DOHH2 (cell line): ENCODE measurements at regions not wholly inside any gene's neighbourhood (a gene's known extent, or its start where the extent isn't known, plus 50 kb on each side); places are given as distances from the start of the nearest gene placed in this dataset.

Experiments
- H3F3A ChIP-seq: fragments of 200-600 bp; sonication (generic), shearing (Covaris generic); 2 replicates; pipeline ENCODE4 v1.6.0; 2016; ENCODE audit warnings: antibody characterized with exemption, mild to moderate bottlenecking; ENCODE audit not compliant: control insufficient read depth, insufficient read depth
- H3K27ac ChIP-seq: fragments of 200-600 bp; sonication (generic); 2 replicates; pipeline ENCODE4 v1.5.1; 2014; ENCODE audit warnings: low read depth, mild to moderate bottlenecking, low read length, moderate library complexity
- H3K27me3 ChIP-seq: fragments of 200-600 bp; sonication (generic); 2 replicates; pipeline ENCODE4 v1.6.1; 2014; ENCODE audit warnings: mild to moderate bottlenecking, low read length, mixed read lengths; ENCODE audit not compliant: control insufficient read depth
- H3K36me3 ChIP-seq: fragments of 200-600 bp; sonication (generic); 2 replicates; pipeline ENCODE4 v1.6.1; 2014; ENCODE audit warnings: mild to moderate bottlenecking, low read length, moderate library complexity, mixed read lengths; ENCODE audit not compliant: control insufficient read depth
- H3K4me1 ChIP-seq: fragments of 200-600 bp; sonication (generic); 2 replicates; pipeline ENCODE4 v1.6.1; 2014; ENCODE audit warnings: mild to moderate bottlenecking, low read length, mixed read lengths; ENCODE audit not compliant: control insufficient read depth
- H3K4me2 ChIP-seq: fragments of 200-600 bp; sonication (generic); 2 replicates; pipeline ENCODE4 v1.6.0; 2014; ENCODE audit warnings: mild to moderate bottlenecking, low read length, moderate library complexity
- H3K4me3 ChIP-seq: fragments of 200-600 bp; sonication (generic); 2 replicates; pipeline ENCODE4 v1.5.1; 2014; ENCODE audit warnings: mild to moderate bottlenecking, low read length, mixed read lengths
- H3K79me2 ChIP-seq: fragments of 200-600 bp; sonication (generic); 2 replicates; pipeline ENCODE4 v1.6.1; 2014; ENCODE audit warnings: mild to moderate bottlenecking, low read length, mixed read lengths; ENCODE audit not compliant: control insufficient read depth
- H3K9me2 ChIP-seq: fragments of 200-600 bp; sonication (generic); replicated peaks from 2 replicates; pipeline ENCODE4 v1.6.1; 2014; ENCODE audit warnings: mild to moderate bottlenecking, low read length, mixed read lengths; ENCODE audit not compliant: control insufficient read depth
- H3K9me3 ChIP-seq: fragments of 200-600 bp; sonication (generic); 2 replicates; pipeline ENCODE4 v1.6.1; 2014; ENCODE audit warnings: antibody characterized with exemption, low read length, mixed read lengths; ENCODE audit not compliant: control insufficient read depth, insufficient read depth
- H4K20me1 ChIP-seq: fragments of 200-600 bp; sonication (generic); 2 replicates; pipeline ENCODE4 v1.6.0; 2014; ENCODE audit warnings: low read depth, mild to moderate bottlenecking, antibody characterized with exemption, low read length, moderate library complexity; ENCODE audit not compliant: control insufficient read depth, insufficient read depth
- EZH2phosphoT487 ChIP-seq: fragments of 200-600 bp; sonication (generic); IDR thresholded peaks from 2 replicates; pipeline ENCODE4 v1.6.1; 2017; ENCODE audit warnings: borderline replicate concordance, mild to moderate bottlenecking, antibody characterized with exemption, low read length, moderate library complexity, mixed read lengths
- TF ChIP-seq, protein P1 (sequence below): fragments of 200-600 bp; sonication (generic); IDR thresholded peaks from one replicate; pipeline ENCODE4 v1.5.1; 2014; ENCODE audit warnings: antibody characterized with exemption, mild to moderate bottlenecking, low read depth, low read length; ENCODE audit not compliant: poor library complexity, severe bottlenecking

DNA sequence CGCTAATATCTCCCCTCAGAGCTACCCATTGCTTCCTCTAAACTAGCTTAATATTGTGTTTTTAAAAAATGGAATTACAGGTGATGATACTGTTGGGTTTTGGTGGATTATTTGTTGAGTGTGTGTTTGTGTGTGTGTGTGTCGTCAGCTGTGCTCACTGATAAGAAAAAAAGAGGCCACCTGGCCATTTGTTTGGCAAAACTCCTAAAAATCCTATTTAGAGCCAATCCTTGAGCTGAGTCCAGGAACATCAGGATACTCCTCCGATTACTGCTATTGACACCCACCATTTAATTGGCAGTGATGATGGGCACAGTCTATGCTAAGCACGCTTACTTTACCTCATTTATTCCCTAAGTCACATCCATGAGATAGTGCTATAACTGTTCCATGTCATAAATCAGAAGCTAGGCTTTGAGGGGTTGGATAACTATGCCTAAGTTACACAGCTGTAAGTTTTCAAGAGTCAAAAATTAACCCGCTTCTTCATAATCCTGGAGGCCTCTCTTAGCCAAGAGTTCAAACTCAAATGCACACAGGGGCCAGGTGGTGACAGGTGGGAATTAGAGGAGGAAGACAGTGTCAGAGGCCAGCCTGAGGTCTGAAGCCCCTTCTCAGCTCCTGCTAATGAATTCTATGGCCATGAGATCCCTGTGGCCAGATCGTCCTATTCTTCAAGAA lies 1026.6 kb upstream of the TMEM132C start:
- Histone ChIP-seq H4K20me1 (no peaks in the 10 kb centered on the region), H3K36me3 (no peaks in the 10 kb centered on the region), H3K4me1 (no peaks in the 10 kb centered on the region), H3F3A (no peaks in the 10 kb centered on the region), H3K27me3 (no peaks in the 10 kb centered on the region), H3K79me2 (no peaks in the 10 kb centered on the region), H3K27ac (no peak overlapping the region), H3K4me2 (no peak overlapping the region), H3K4me3 (no peak overlapping the region), H3K9me3 (peaks cover 7% of the 10 kb centered on the region; the same call in 1 of the 2 replicates), H3K9me2 (no peaks in the 10 kb centered on the region)
- no peak for TF ChIP-seq EZH2phosphoT487
- TF ChIP-seq, protein P1, sequence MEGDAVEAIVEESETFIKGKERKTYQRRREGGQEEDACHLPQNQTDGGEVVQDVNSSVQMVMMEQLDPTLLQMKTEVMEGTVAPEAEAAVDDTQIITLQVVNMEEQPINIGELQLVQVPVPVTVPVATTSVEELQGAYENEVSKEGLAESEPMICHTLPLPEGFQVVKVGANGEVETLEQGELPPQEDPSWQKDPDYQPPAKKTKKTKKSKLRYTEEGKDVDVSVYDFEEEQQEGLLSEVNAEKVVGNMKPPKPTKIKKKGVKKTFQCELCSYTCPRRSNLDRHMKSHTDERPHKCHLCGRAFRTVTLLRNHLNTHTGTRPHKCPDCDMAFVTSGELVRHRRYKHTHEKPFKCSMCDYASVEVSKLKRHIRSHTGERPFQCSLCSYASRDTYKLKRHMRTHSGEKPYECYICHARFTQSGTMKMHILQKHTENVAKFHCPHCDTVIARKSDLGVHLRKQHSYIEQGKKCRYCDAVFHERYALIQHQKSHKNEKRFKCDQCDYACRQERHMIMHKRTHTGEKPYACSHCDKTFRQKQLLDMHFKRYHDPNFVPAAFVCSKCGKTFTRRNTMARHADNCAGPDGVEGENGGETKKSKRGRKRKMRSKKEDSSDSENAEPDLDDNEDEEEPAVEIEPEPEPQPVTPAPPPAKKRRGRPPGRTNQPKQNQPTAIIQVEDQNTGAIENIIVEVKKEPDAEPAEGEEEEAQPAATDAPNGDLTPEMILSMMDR: no peak

GRCh38 chr12:127241072-127241817 lies 1025.7 kb upstream of the TMEM132C start:
- Histone ChIP-seq H3K9me2 (no peaks in the 10 kb centered on the region), H3K4me1 (no peaks in the 10 kb centered on the region)

GRCh38 chr12:127245009-127245408 lies 1022.0 kb upstream of the TMEM132C start:
- H3K79me2 ChIP-seq: no peaks in the 10 kb centered on the region
- H3K9me2 ChIP-seq: no peaks in the 10 kb centered on the region
- no peaks in the 10 kb centered on the region for H3F3A ChIP-seq
- H3K4me2 ChIP-seq: no peak overlapping the region
- no peaks in the 10 kb centered on the region for H3K27me3 ChIP-seq
- no peaks in the 10 kb centered on the region for H3K4me1 ChIP-seq
- no peaks in the 10 kb centered on the region for H3K9me3 ChIP-seq
- no peak overlapping the region for H3K4me3 ChIP-seq
- no peaks in the 10 kb centered on the region for H4K20me1 ChIP-seq
- no peaks in the 10 kb centered on the region for H3K36me3 ChIP-seq
- no peak for TF ChIP-seq EZH2phosphoT487
- TF ChIP-seq, protein P1: no peak
- no peak overlapping the region for H3K27ac ChIP-seq

More at GRCh38 chr12:127241072-127241817, 1025.7 kb upstream of the TMEM132C start:
- Histone ChIP-seq H3F3A (no peaks in the 10 kb centered on the region), H3K27ac (no peak overlapping the region), H3K27me3 (no peaks in the 10 kb centered on the region), H3K79me2 (no peaks in the 10 kb centered on the region), H3K4me3 (no peak overlapping the region), H4K20me1 (no peaks in the 10 kb centered on the region), H3K4me2 (no peak overlapping the region), H3K36me3 (no peaks in the 10 kb centered on the region), H3K9me3 (peaks cover 7% of the 10 kb centered on the region; the same call in 1 of the 2 replicates)
- no peak for TF ChIP-seq EZH2phosphoT487

GRCh38 chr12:127245437-127245836 lies 1021.5 kb upstream of the TMEM132C start:
- TF ChIP-seq EZH2phosphoT487: no peak
- TF ChIP-seq, protein P1: no peak
- Histone ChIP-seq H3F3A (no peaks in the 10 kb centered on the region), H3K79me2 (no peaks in the 10 kb centered on the region), H3K27me3 (no peaks in the 10 kb centered on the region), H3K27ac (no peak overlapping the region), H3K4me3 (no peak overlapping the region), H3K9me2 (no peaks in the 10 kb centered on the region), H3K4me2 (no peak overlapping the region), H3K9me3 (no peaks in the 10 kb centered on the region), H3K4me1 (no peaks in the 10 kb centered on the region), H4K20me1 (no peaks in the 10 kb centered on the region), H3K36me3 (no peaks in the 10 kb centered on the region)
